Gastrocnemius medialis (tissue), 4 donors: ENCODE measurements at regions not wholly inside any gene's neighbourhood (a gene's known extent, or its start where the extent isn't known, plus 50 kb on each side); places are given as distances from the start of the nearest gene placed in this dataset.

Experiments used
- CTCF ChIP-seq, 5 experiments: fragments of 450-650 bp in 3 of 5; fragments of 200-600 bp in 2 of 5; sonication (generic) in 2 of 5; IDR thresholded peaks in 4 of 5; conservative IDR thresholded peaks in 1 of 5; 1 replicate in 4 of 5; 2 replicates in 1 of 5; pipeline ENCODE4 v1.5.1; 2016 to 2019; ENCODE audit warnings: antibody characterized with exemption in 5 of 5, mild to moderate bottlenecking in 3 of 5, moderate library complexity in 3 of 5
- POLR2A ChIP-seq, 2 donors: fragments of 450-650 bp; IDR thresholded peaks; one replicate each; pipeline ENCODE4 v1.6.1; 2017; ENCODE audit warnings: antibody characterized with exemption in 2 of 2, mild to moderate bottlenecking in 2 of 2, moderate library complexity in 2 of 2

- TF ChIP-seq CTCF (IDR thresholded peaks at IDR 0.05 in 4 of 5, conservative IDR thresholded peaks at IDR 0.05 in 1 of 5): no peak
- no peak for TF ChIP-seq POLR2A (IDR thresholded peaks at IDR 0.05)
Observed at GRCh38 chr12:60201891-60202290, 606.1 kb downstream of the SLC16A7 start.
